DND-41 (cell line): ENCODE measurements at regions not wholly inside any gene's neighbourhood (a gene's known extent, or its start where the extent isn't known, plus 50 kb on each side); places are given as distances from the start of the nearest gene placed in this dataset.
A peak's percentile ranks its signal among the peaks of the same experiment; 100 is the strongest.

Source experiments
- ATAC-seq: fragments of 200-7000 bp; cut with Tn5 transposase; 3 replicates; pipeline ENCODE4 v1.9.1; 2021; ENCODE audit warnings: low read depth; ENCODE audit not compliant: insufficient read depth
- DNase-seq: peaks from one replicate; pipeline ENCODE4 v3.0.0-alpha.2; 2020
- H2AFZ ChIP-seq: 2 replicates; pipeline ENCODE4 v1.6.0; 2012; ENCODE audit warnings: low read depth, low read length
- H3K27ac ChIP-seq: 2 replicates; pipeline ENCODE4 v1.5.1; 2012; ENCODE audit warnings: low read length, inconsistent platforms
- H3K27me3 ChIP-seq: fragments of 200-600 bp; sonication (generic); 2 replicates; pipeline ENCODE4 v1.6.0; 2012; ENCODE audit warnings: low read length, mild to moderate bottlenecking, inconsistent platforms; ENCODE audit not compliant: insufficient read depth, poor library complexity
- H3K36me3 ChIP-seq: 2 replicates; pipeline ENCODE4 v1.5.1; 2012; ENCODE audit warnings: low read length, inconsistent platforms; ENCODE audit not compliant: insufficient read depth
- H3K4me1 ChIP-seq: 2 replicates; pipeline ENCODE4 v1.5.1; 2012; ENCODE audit warnings: mild to moderate bottlenecking, low read length; ENCODE audit not compliant: insufficient read depth
- H3K4me2 ChIP-seq: 2 replicates; pipeline ENCODE4 v1.6.0; 2012; ENCODE audit warnings: mild to moderate bottlenecking, moderate library complexity, low read length, inconsistent platforms; ENCODE audit not compliant: insufficient read depth
- H3K4me3 ChIP-seq, 2 experiments: fragments of 200-600 bp in 1 of 2; shearing (Covaris generic) in 1 of 2; 2 replicates each; pipeline ENCODE4 v1.5.1; 2012 to 2016; ENCODE audit warnings: inconsistent platforms in 2 of 2, low read length in 2 of 2, mild to moderate bottlenecking in 2 of 2, low read depth in 1 of 2, moderate library complexity in 1 of 2
- H3K79me2 ChIP-seq: 2 replicates; pipeline ENCODE4 v1.6.0; 2012; ENCODE audit warnings: low read length, inconsistent platforms; ENCODE audit not compliant: insufficient read depth
- H3K9ac ChIP-seq: 2 replicates; pipeline ENCODE4 v1.6.0; 2012; ENCODE audit warnings: low read depth, mild to moderate bottlenecking, inconsistent platforms, low read length, moderate library complexity
- H3K9me3 ChIP-seq: 2 replicates; pipeline ENCODE4 v1.5.1; 2012; ENCODE audit warnings: low read length, moderate library complexity, mild to moderate bottlenecking, inconsistent platforms; ENCODE audit not compliant: insufficient read depth, severe bottlenecking
- H4K20me1 ChIP-seq: 2 replicates; pipeline ENCODE4 v1.6.0; 2012; ENCODE audit warnings: low read length; ENCODE audit not compliant: insufficient read depth
- EZH2 ChIP-seq: IDR thresholded peaks from 3 replicates; pipeline ENCODE4 v1.6.1; 2012; ENCODE audit warnings: borderline replicate concordance, low read depth, mild to moderate bottlenecking, moderate library complexity, low read length, inconsistent platforms; ENCODE audit not compliant: severe bottlenecking
- TF ChIP-seq, protein P1 (sequence below): IDR thresholded peaks from 2 replicates; pipeline ENCODE4 v1.5.1; 2012; ENCODE audit warnings: borderline replicate concordance, low read length, moderate library complexity, mild to moderate bottlenecking; ENCODE audit not compliant: poor library complexity, severe bottlenecking; ENCODE audit errors: extremely low read depth

DNA sequence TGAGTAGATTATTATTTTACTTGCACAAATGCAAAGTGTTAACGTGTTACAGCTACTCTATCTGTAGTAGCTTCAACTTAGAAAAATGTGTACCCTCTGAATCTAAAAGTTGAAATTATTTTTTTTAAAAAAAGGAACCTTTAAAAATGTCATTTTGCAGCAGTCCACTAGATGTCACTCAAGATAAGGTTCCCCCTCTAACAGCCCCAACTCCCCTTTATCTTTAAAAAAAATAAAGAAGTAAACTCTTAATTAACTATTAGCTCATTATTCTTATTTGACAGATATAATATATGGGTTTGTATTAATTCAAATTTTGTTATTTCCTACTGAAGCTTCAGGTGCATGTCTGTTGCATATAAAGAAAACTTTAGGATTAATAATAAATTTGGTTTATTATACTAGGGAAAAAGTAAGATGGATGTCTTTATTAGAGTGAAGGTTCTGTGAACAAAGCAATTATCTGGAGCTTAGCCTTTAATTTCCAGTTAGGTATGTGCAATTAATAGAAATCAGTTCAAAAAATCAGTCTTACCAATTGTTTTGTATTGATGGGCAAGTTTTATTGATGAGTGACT lies 288.5 kb downstream of the VGLL3 start:
- Histone ChIP-seq H2AFZ (no peak overlapping the region), H3K4me3 (no peak overlapping the region), H3K27me3 (no peaks in the 10 kb centered on the region), H3K9me3 (no peaks in the 10 kb centered on the region), H3K9ac (no peak overlapping the region), H3K36me3 (no peaks in the 10 kb centered on the region), H4K20me1 (no peaks in the 10 kb centered on the region), H3K4me2 (no peak overlapping the region), H3K27ac (no peak overlapping the region), H3K4me1 (no peaks in the 10 kb centered on the region), H3K79me2 (no peaks in the 10 kb centered on the region)
- no peak for TF ChIP-seq EZH2
- TF ChIP-seq, protein P1, sequence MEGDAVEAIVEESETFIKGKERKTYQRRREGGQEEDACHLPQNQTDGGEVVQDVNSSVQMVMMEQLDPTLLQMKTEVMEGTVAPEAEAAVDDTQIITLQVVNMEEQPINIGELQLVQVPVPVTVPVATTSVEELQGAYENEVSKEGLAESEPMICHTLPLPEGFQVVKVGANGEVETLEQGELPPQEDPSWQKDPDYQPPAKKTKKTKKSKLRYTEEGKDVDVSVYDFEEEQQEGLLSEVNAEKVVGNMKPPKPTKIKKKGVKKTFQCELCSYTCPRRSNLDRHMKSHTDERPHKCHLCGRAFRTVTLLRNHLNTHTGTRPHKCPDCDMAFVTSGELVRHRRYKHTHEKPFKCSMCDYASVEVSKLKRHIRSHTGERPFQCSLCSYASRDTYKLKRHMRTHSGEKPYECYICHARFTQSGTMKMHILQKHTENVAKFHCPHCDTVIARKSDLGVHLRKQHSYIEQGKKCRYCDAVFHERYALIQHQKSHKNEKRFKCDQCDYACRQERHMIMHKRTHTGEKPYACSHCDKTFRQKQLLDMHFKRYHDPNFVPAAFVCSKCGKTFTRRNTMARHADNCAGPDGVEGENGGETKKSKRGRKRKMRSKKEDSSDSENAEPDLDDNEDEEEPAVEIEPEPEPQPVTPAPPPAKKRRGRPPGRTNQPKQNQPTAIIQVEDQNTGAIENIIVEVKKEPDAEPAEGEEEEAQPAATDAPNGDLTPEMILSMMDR = peak; percentile 61
- ATAC-seq (0 out of 3 replicates have a peak, but pooled peaks have one; percentile 40), DNase-seq (no peak)

DNA sequence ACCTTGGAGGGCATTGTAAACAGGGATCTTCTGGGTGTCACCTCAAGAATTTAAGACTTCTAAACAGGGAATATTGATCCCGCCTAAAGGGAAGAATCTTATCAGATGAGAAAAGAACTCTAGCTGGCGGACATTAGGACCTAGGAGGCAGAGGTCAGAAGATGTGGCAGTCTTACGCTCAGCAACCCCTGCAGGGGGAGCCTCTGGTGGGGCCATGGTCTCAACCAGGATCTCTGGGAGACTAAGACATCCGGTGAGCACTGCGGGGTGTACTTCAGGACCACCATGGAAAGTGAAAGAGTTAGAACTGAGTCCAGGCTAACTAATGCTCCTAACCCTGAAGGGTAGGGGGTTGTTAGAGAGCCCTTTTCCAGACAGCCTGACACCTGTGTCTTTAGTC lies 295.2 kb downstream of the VGLL3 start:
- Histone ChIP-seq H3K4me3 (no peak overlapping the region), H4K20me1 (no peaks in the 10 kb centered on the region), H3K27me3 (no peaks in the 10 kb centered on the region), H3K4me2 (no peak overlapping the region), H3K36me3 (no peaks in the 10 kb centered on the region), H3K79me2 (no peaks in the 10 kb centered on the region), H3K4me1 (no peaks in the 10 kb centered on the region), H2AFZ (no peak overlapping the region), H3K9me3 (no peaks in the 10 kb centered on the region), H3K27ac (no peak overlapping the region), H3K9ac (no peak overlapping the region)
- no peak for TF ChIP-seq EZH2
- ATAC-seq (no peak), DNase-seq (no peak)

DNA sequence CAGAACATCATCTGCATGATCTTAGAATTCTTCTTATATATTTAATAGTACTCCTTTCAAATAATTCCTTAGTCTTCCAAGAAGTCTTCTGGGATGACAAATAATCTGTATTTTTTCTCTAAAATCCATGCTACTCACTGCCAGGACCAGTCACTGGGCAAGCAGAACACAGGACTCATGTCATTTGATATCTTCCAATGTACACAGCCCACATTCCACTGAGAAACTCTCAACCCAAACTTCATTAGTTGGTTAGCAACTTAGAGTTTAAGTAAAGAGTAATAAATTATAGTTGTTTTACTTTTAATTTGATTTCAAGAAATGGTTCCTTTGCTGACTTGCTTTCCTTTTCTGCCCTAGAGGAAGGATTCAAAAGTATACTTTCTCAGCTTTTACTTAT lies 317.0 kb downstream of the VGLL3 start:
- Histone ChIP-seq H3K36me3 (no peaks in the 10 kb centered on the region), H3K79me2 (no peaks in the 10 kb centered on the region), H3K4me1 (no peaks in the 10 kb centered on the region), H3K4me2 (no peak overlapping the region), H2AFZ (no peak overlapping the region), H3K9ac (no peak overlapping the region), H3K9me3 (no peaks in the 10 kb centered on the region), H4K20me1 (no peaks in the 10 kb centered on the region), H3K27ac (no peak overlapping the region), H3K27me3 (no peaks in the 10 kb centered on the region), H3K4me3 (no peak overlapping the region)
- DNase-seq = no peak
- TF ChIP-seq, protein P1 = no peak
- no peak for TF ChIP-seq EZH2
- no peak for ATAC-seq

DNA sequence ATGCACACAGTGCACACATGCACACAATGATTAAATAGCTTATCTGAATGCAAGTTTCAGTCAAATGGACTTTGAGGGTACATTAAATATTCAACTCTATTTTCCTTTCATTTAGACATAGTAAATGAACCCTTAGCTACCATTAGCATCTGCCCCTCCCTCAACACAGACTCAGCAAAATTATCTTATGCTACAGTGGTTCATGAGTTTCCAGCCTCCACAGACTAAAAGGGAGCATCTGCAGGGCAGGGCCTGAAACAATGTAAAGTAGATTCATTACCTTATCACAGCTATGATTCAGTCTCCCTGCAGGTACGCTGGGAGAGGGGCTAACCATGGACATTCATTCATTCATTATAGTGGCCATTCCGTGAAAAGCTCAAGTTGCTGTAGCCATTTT lies 329.1 kb downstream of the VGLL3 start:
- Histone ChIP-seq H3K4me1 (no peaks in the 10 kb centered on the region), H3K36me3 (no peaks in the 10 kb centered on the region), H3K9me3 (no peaks in the 10 kb centered on the region), H3K27me3 (no peaks in the 10 kb centered on the region), H4K20me1 (no peaks in the 10 kb centered on the region), H3K9ac (no peak overlapping the region), H3K4me2 (no peak overlapping the region), H3K27ac (no peak overlapping the region), H2AFZ (no peak overlapping the region), H3K4me3 (no peak overlapping the region), H3K79me2 (no peaks in the 10 kb centered on the region)
- TF ChIP-seq, protein P1 = no peak
- TF ChIP-seq EZH2 = no peak
- ATAC-seq (no peak), DNase-seq (no peak)
